ENCODE measurements at regions not wholly inside any gene's neighbourhood (a gene's known extent, or its start where the extent isn't known, plus 50 kb on each side); places are given as distances from the start of the nearest gene placed in this dataset.

DNA sequence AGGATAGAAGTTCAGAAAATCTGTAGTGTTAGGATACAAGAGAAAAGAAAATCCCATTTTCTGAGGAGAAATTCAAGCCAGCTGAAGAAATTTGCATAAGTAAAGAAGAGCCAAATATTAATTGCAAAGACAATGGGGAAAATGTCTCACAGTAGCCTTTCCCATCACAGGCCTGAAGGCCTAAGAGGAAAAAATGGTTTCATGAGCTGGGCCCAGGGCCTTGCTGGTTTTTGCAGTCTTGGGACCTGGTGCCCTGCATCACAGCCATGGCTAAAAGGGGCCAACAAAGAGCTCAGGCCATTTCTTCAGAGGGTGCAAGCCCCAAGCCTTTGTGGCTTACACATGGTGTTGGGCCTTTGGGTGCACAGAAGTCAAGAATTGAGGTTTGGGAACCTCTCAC, 413.6 kb upstream of the CYRIA start:
- no peak for TF ChIP-seq EZH2 (IDR thresholded peaks at IDR 0.05; ENCODE audit: borderline replicate concordance)
- TF ChIP-seq, protein P1, sequence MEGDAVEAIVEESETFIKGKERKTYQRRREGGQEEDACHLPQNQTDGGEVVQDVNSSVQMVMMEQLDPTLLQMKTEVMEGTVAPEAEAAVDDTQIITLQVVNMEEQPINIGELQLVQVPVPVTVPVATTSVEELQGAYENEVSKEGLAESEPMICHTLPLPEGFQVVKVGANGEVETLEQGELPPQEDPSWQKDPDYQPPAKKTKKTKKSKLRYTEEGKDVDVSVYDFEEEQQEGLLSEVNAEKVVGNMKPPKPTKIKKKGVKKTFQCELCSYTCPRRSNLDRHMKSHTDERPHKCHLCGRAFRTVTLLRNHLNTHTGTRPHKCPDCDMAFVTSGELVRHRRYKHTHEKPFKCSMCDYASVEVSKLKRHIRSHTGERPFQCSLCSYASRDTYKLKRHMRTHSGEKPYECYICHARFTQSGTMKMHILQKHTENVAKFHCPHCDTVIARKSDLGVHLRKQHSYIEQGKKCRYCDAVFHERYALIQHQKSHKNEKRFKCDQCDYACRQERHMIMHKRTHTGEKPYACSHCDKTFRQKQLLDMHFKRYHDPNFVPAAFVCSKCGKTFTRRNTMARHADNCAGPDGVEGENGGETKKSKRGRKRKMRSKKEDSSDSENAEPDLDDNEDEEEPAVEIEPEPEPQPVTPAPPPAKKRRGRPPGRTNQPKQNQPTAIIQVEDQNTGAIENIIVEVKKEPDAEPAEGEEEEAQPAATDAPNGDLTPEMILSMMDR (IDR thresholded peaks at IDR 0.05; ENCODE audit: poor library complexity): no peak

Measured in hepatocyte (in vitro differentiated cells).